SH-SY5Y (cell line): ENCODE measurements at regions not wholly inside any gene's neighbourhood (a gene's known extent, or its start where the extent isn't known, plus 50 kb on each side); places are given as distances from the start of the nearest gene placed in this dataset.

ENCODE experiments used
- GATA2 ChIP-seq: IDR thresholded peaks from 2 replicates; pipeline ENCODE4 v1.6.1; 2011; ENCODE audit warnings: mild to moderate bottlenecking, low read depth, low read length
- GATA3 ChIP-seq: IDR thresholded peaks from 2 replicates; pipeline ENCODE4 v1.6.1; 2011; ENCODE audit warnings: low read depth, mild to moderate bottlenecking, low read length, moderate library complexity

DNA sequence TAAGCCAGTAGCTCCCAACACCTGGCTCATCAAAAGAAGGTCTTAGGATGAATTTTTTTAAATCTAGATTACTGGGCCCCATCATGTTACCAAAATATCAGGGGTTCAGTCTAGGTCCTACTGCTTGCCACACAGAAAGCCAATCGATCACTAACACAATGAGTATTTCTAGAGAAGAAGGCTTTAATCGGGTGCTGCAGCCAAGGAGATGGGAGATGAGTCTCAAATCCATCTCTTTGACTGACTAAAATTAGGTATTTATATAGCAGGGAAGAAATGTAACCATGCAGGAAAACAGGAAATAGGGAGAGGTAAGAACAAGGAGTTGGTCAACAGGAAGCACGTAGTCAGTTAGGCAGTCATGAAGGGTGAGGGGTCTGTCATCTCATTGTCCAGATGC, 288.2 kb downstream of the CEP170 start:
- TF ChIP-seq GATA3, result no peak
- TF ChIP-seq GATA2, result no peak

DNA sequence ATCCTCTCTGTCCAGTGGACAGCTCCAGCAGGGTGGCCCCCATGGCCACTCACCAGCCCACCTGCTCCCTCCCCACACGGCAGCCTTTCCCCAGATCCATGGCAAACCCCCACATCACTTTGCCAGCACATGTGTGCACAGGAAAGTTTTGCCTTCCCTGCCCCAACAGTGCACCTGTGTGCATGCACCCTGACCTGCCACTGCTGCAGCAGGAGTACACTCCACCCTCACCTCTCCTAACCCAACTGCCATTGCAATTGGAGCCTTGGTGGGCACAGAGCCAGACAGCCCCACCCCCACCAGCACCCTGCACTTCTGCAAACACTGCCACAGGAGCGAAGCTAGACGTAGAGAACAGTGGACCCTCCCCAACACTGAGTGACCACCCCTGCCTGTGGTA, 308.9 kb downstream of the CEP170 start:
- TF ChIP-seq GATA3 (no peak), GATA2 (no peak)

DNA sequence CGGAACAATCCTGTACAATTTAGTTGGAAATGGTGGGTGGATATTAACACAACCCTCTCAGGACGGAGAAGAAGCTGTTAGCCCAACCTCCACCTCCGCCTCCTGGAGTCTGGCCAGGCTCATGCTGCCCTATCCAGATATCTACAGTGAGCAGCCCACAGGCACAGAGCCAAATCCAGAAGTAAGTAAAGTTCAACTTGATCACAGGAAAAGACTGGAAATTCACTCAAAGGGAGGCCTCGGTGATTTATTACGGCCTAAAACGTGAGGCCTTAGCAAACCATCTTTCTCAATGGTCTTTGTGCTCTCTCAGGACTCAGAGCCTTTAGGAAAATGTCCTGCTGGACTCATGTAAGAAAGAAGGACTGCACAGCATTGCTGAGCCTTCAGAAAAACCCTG, 330.4 kb downstream of the CEP170 start:
- peak; percentile 65 for TF ChIP-seq GATA2

DNA sequence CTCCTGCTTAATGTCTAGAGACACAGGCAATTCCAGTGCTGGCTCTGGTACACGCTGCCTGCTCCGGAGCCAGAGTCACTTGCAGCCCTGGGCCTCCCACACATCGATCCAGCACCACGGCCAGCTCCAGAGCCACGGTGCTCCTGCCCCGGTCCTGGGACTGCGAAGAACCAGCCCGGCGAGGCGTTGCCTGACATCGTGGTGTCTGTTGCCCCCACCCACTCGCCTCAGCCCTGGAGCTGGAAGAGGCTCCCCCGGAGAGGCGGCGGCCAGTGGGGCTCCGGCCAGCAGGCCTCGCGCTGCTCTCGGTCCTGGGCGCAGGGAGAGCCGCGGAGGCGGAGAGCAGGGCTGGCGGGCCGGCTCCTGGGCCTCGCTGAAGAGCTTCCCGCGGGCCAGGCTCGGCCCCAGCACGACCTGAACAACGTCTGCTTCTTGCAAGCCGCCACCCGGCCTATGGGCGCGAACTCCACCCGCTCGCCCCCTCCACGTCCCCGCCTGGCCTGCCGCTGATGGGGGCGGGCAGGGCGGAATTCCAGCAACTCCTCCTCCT, 364.8 kb downstream of the CEP170 start:
- TF ChIP-seq GATA3 (no peak), GATA2 (no peak)

DNA sequence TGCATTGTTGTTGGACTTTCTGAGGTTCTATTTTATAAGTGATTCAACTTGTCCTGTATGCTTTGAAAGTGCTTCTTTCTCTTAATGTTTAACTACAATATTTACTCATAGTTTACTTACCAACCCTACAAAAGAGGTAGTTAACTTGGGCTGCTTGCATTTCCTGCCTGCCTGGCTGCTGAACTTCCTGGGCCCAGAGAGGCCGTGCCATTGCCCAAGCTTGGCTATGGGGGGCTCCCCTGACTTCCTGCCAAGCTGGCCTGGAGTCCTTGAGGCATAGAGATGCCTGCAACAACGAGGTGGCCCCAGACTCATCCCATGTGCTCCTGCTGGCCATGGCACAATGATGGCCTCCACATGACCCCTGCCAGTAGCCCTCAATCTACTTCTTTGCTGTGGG, 361.6 kb upstream of the PLD5 start:
- TF ChIP-seq GATA3, result no peak
- TF ChIP-seq GATA2, result no peak

DNA sequence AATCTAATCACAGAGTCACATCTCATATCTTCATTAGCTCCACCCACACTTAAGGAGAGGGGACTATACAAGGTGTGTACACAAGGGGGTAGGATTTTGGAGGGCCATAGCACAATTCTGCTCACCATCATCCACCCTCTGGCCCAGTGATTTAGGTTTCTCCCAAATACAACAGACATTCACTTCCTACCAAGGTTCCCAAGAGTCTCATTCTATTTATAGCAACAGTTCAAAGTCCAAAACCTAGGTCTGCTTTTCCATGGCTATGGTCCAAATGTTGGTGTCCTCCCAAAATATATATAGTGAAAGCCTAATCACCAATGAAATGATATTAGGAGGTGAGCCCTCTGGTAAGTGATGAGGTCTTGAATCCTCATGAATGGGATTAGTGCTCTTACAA, 353.2 kb upstream of the PLD5 start:
- TF ChIP-seq GATA3 (no peak), GATA2 (no peak)

DNA sequence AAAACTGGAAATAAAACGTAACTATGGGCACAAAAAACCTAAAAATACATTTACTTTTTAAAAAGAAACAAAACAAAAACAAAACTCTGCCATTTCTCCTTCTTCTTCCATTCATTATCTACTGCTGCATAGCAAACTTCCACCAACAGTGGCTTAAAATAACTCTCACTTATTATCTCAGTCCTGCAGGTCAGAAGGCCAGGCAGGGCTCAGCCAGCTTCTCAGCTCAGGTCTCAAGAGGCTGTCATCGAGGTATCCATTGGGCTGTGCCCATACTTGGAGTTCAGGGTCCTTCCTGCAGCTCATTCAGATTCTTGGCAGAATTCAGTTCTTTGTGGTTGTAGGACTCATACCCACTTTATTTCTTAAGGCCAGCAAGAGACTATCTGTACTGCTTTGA, 352.7 kb upstream of the PLD5 start:
- no peak for TF ChIP-seq GATA2
- TF ChIP-seq GATA3, result no peak

DNA sequence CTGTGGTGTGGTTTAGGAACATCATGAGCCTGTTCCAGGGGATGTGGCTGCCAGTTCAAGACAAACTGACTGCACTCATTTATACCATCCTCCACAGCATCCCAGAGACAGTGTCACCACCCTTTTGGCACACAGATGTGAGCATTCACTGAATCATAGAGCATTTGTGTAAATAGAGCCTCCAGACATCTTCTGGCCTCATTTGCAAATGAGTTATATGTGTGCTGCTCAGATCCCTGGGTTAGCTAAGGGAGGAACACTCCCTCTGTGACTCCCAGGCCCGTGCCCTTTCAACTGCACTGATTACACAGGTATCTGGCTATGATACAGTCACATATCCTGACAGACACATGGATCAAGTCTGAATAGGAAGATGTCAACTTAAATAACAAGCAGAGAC, 351.5 kb upstream of the PLD5 start:
- no peak for TF ChIP-seq GATA2
- no peak for TF ChIP-seq GATA3

DNA sequence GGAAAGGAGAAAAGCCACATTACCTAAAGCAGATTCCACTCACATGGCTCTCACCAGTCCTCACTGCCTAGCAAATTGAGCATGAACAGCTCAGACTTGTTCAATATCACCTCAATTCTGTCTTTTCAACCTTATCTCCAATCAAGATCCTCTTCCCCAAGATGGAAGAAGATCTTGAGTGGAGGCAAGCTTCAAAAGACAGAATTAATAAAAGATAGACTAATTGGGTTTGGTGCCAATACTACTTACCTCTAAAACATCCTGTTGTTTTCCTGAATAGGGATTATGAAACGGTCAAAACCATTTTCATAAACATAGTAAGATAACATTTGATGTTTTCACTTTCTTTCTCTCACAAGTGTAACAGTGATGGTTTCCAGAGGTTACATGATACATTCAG, 349.2 kb upstream of the PLD5 start:
- TF ChIP-seq GATA3, result no peak

DNA sequence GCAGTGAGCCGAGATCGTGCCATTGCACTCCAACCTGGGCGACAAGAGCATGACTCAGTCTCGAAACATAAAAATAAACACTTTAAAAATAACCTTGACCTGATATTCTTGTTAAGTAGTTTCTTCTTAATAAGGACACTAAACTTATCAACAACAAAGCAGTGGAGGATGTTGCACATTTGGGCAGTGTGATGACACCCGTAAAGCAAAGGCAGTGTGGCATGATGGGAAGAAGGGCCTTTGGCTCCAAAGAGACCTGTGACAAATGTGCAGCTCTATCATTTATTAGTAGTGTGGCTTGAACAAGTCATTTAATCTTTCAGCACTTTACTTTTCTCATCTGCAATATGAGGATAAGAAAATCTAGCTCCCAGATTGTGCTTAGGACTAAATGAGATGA, 348.0 kb upstream of the PLD5 start:
- TF ChIP-seq GATA2 (no peak), GATA3 (no peak)

DNA sequence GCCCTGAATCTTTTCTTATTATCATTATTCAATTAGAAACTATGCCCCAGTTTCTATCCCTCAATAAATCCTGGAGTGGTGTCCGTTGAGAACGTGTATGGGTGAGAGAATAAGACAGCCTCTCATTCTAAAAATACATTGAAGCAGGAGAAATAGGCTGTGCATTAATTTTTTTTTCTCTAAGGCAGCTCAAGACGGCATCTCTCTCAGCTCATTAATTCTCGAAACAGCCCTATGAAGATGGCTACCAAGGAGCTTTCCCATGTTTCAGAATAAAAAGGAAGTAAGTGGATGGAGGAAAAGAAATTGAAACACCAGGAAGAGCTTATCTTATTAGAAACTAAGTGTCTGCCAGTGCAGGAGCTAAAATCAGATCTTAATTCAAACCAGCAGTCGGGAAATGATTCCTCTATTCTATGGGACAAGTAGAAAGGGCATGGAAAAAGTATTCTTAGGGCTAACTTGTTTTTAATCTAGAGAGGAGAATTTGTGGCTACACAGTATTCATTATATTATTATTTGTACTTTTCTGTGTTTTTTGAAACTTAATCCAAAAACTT, 347.1 kb upstream of the PLD5 start:
- TF ChIP-seq GATA3, result no peak
- TF ChIP-seq GATA2, result no peak; the same call in 1 of the 2 replicates

DNA sequence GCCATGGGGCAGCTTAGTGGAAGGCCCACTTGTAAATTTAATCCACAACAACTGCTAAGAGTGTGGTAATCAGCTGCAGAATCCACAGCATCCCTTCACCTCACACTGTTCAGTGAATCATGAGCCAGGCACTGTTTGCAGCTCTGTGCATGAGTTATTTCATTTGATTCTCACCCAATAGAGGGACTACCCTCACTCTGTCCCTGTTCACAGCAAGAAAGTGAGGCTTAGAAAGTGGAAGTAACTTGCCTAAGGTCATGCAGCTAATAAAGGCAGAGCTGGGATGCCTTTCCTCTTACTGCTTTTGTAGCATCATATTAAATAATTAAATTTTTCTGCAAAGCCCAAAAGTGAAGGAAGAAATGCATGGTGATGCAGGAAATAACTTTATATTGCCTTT, 346.5 kb upstream of the PLD5 start:
- TF ChIP-seq GATA3, result no peak
- TF ChIP-seq GATA2, result no peak

DNA sequence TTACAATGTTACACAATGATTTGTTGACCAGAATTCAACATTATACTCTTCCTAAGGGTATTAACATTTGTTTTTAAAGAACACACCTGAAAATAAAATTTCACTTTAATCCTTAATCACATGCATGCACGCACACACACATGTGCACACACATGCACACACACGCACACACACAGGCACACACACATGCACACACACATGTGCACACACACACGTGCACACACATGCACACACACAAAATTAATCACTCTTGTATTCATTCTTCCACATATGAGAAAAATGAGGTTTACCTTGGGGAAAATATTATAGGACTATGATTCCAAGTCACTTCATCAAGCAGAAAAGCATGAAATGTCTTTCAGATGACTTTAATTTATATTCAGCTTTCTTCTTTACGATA, 331.8 kb upstream of the PLD5 start:
- no peak for TF ChIP-seq GATA3
- no peak for TF ChIP-seq GATA2

DNA sequence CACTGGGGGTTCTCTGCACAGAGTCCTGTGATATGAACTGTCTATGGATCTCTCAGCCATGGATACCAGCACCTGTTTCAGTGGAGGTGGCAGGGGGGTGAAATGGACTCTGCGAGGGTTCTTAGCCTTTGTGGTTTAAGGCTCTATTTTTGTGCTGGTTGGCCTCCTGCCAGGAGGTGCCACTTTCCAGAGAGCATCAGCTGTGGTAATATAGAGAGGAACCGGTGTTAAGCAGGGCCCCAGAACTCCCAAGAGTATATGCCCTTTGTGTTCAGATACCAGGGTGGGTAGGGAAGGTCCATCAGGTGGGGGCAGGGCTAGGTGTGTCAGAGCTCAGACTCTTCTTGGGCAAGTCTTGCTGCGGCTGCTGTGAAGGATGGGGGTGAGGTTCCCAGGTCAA, 330.0 kb upstream of the PLD5 start:
- TF ChIP-seq GATA3 (no peak), GATA2 (no peak)

DNA sequence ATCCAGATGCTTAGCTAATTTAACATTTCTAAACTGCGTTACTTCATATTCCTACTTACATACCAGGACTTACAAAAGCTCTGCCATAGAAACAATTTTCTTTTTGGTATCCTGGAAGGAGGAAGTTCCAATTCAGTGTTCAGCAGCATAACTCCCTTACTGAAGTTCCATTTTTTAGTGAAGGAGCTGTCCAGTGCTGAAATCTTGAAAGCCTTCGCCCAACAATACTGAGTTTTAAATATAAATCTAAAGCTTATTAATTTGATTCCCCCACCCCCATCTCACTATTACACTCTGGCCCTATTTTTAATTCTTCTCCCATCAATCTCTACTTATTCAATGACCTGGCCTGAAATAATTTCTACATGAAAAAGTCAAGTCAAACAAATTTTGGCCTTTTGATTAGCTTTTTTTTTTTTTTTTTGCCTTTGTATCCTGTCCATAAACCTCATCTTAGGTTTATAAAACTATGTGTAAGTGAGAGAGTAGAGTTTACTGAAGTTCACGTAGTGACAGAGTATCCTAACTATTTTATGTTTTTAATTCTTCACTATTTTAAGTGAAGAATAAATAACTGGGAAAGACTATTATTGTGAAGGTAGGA, 323.0 kb upstream of the PLD5 start:
- TF ChIP-seq GATA2 (no peak), GATA3 (no peak)

DNA sequence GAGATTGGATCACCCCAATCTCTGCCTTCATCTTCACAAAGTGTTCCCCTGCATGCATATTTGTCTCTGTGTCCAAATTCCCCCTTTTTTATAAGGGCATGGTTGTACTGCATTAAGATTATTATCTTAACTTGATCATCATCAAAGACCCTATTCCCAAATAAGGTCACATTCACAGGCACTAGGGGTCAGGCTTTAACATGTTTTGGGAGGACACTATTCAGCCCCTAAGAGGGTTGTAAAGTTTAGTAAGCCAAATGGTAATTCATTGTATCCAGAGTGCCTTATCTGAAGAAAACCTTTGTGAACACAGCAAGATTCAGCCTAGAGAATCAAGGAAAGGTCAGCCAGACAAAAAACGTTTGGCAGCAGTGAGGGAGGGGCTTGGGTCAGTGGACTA, 317.6 kb upstream of the PLD5 start:
- TF ChIP-seq GATA2, result no peak
- no peak for TF ChIP-seq GATA3

DNA sequence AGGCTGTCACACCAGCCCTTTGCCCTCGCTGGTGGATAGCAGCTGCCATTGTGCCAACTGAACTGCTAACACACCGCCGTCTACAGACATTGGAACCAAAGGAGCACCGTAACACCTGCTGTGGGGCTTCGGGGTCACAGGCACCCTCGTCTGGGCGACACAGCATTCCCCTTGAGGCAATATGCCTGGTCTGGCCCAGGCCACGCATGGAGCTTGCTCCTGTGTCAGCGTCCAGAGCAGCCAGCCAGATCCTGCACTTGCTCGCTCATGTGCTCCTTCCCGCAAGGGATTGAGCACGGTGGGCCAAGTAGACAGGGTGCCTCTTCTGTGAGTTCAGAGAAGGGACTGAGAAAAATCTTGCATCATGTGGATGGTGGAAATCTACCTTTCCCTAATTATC, 314.6 kb upstream of the PLD5 start:
- TF ChIP-seq GATA3 (no peak), GATA2 (no peak)
